ENCODE measurements at regions not wholly inside any gene's neighbourhood (a gene's known extent, or its start where the extent isn't known, plus 50 kb on each side); places are given as distances from the start of the nearest gene placed in this dataset.

GRCh38 chr10:9068003-9068402 lies 1013.5 kb downstream of the GATA3 start:
- TF ChIP-seq POLR2A (IDR thresholded peaks at IDR 0.05; ENCODE audit: low read depth, low read length) = no peak
- no peak for TF ChIP-seq TAF1 (IDR thresholded peaks at IDR 0.05; ENCODE audit: borderline replicate concordance, low read depth, low read length)
- TF ChIP-seq POLR2AphosphoS5 (IDR thresholded peaks at IDR 0.05; ENCODE audit: low read depth, low read length) = no peak
